ENCODE measurements at regions not wholly inside any gene's neighbourhood (a gene's known extent, or its start where the extent isn't known, plus 50 kb on each side); places are given as distances from the start of the nearest gene placed in this dataset.
"Not testable (repeated sequence)": the region's sequence is repeated elsewhere in the genome, so short reads cannot be mapped to it uniquely, and the experiment has no call there.

- not testable (repeated sequence) for DNase-seq
These were observed 178.7 kb upstream of the KAZN start for GRCh38 chr1:14419778-14420218.

- DNase-seq, result no peak
These were observed 177.8 kb upstream of the KAZN start for GRCh38 chr1:14420686-14421085.

- DNase-seq, result no peak
These were observed 177.0 kb upstream of the KAZN start for GRCh38 chr1:14421295-14421976.

GRCh38 chr1:14421977-14422609, 176.4 kb upstream of the KAZN start:
- no peak for DNase-seq

GRCh38 chr1:14424325-14425002, 174.0 kb upstream of the KAZN start:
- DNase-seq, result no peak

- no peak for DNase-seq
These were observed 171.6 kb upstream of the KAZN start for GRCh38 chr1:14426854-14427253.

GRCh38 chr1:14429577-14429976, 168.9 kb upstream of the KAZN start:
- no peak for DNase-seq

GRCh38 chr1:14432728-14433127, 165.8 kb upstream of the KAZN start:
- DNase-seq, result not testable (repeated sequence)

- no peak for DNase-seq
These were observed 163.0 kb upstream of the KAZN start for GRCh38 chr1:14435368-14436023.

GRCh38 chr1:14437417-14437918, 161.0 kb upstream of the KAZN start:
- DNase-seq, result no peak

- no peak for DNase-seq
These were observed 160.2 kb upstream of the KAZN start for GRCh38 chr1:14438127-14438769.

GRCh38 chr1:14439015-14439414, 159.5 kb upstream of the KAZN start:
- no peak for DNase-seq

- DNase-seq, result no peak
These were observed 158.3 kb upstream of the KAZN start for GRCh38 chr1:14440166-14440565.

GRCh38 chr1:14440731-14441130, 157.8 kb upstream of the KAZN start:
- no peak for DNase-seq

GRCh38 chr1:14441302-14441741, 157.2 kb upstream of the KAZN start:
- no peak for DNase-seq

GRCh38 chr1:14442669-14443068, 155.8 kb upstream of the KAZN start:
- no peak for DNase-seq

- no peak for DNase-seq
These were observed 155.2 kb upstream of the KAZN start for GRCh38 chr1:14443164-14443787.

GRCh38 chr1:14451217-14451616, 147.3 kb upstream of the KAZN start:
- DNase-seq, result no peak

- DNase-seq, result no peak
These were observed 145.9 kb upstream of the KAZN start for GRCh38 chr1:14452551-14452950.

- DNase-seq, result no peak
These were observed 138.3 kb upstream of the KAZN start for GRCh38 chr1:14460173-14460572.

GRCh38 chr1:14462851-14463250, 135.6 kb upstream of the KAZN start:
- no peak for DNase-seq

- no peak for DNase-seq
These were observed 132.5 kb upstream of the KAZN start for GRCh38 chr1:14466006-14466405.
